HG02642 (cell line): ENCODE measurements at regions not wholly inside any gene's neighbourhood (a gene's known extent, or its start where the extent isn't known, plus 50 kb on each side); places are given as distances from the start of the nearest gene placed in this dataset.

Source experiments
- ATAC-seq: cut with Tn5 transposase; IDR thresholded peaks from one replicate; pipeline ENCODE4 v1.9.1; 2021; ENCODE audit warnings: mild to moderate bottlenecking; ENCODE audit not compliant: unreplicated experiment, poor library complexity

GRCh38 chr14:42145766-42146165 is 539.1 kb downstream of the LRFN5 start:
- no peak for ATAC-seq

- no peak for ATAC-seq
These were observed 536.4 kb downstream of the LRFN5 start for GRCh38 chr14:42143114-42143513.

- ATAC-seq = no peak
These were observed 534.7 kb downstream of the LRFN5 start for GRCh38 chr14:42141328-42141727.

- ATAC-seq = no peak
These were observed 534.2 kb downstream of the LRFN5 start for GRCh38 chr14:42140831-42141279.

- no peak for ATAC-seq
These were observed 533.3 kb downstream of the LRFN5 start for GRCh38 chr14:42140001-42140400.

GRCh38 chr14:42138406-42138805 is 531.7 kb downstream of the LRFN5 start:
- ATAC-seq = no peak

- no peak for ATAC-seq
These were observed 524.1 kb downstream of the LRFN5 start for GRCh38 chr14:42130815-42131214.

GRCh38 chr14:42123526-42123925 is 516.9 kb downstream of the LRFN5 start:
- ATAC-seq = no peak

- no peak for ATAC-seq
These were observed 506.8 kb downstream of the LRFN5 start for GRCh38 chr14:42113358-42114069.

- no peak for ATAC-seq
These were observed 505.4 kb downstream of the LRFN5 start for GRCh38 chr14:42112108-42112507.

GRCh38 chr14:42111355-42111754 is 504.7 kb downstream of the LRFN5 start:
- ATAC-seq = no peak

GRCh38 chr14:42110167-42110566 is 503.5 kb downstream of the LRFN5 start:
- ATAC-seq = peak; percentile 87

GRCh38 chr14:42095155-42095554 is 488.5 kb downstream of the LRFN5 start:
- ATAC-seq = no peak

- no peak for ATAC-seq
These were observed 483.4 kb downstream of the LRFN5 start for GRCh38 chr14:42090122-42090521.

GRCh38 chr14:42079911-42080310 is 473.2 kb downstream of the LRFN5 start:
- no peak for ATAC-seq

- no peak for ATAC-seq
These were observed 471.7 kb downstream of the LRFN5 start for GRCh38 chr14:42078345-42078744.

- no peak for ATAC-seq
These were observed 463.4 kb downstream of the LRFN5 start for GRCh38 chr14:42070031-42070430.

GRCh38 chr14:42057111-42057510 is 450.4 kb downstream of the LRFN5 start:
- no peak for ATAC-seq

- no peak for ATAC-seq
These were observed 440.9 kb downstream of the LRFN5 start for GRCh38 chr14:42047421-42048055.

GRCh38 chr14:42045383-42045782 is 438.7 kb downstream of the LRFN5 start:
- no peak for ATAC-seq

- no peak for ATAC-seq
These were observed 421.9 kb downstream of the LRFN5 start for GRCh38 chr14:42028607-42029006.

- no peak for ATAC-seq
These were observed 420.6 kb downstream of the LRFN5 start for GRCh38 chr14:42027271-42027670.
